HepG2 (cell line): ENCODE measurements at regions not wholly inside any gene's neighbourhood (a gene's known extent, or its start where the extent isn't known, plus 50 kb on each side); places are given as distances from the start of the nearest gene placed in this dataset.

Experiments
- ATAC-seq: fragments of 200-7000 bp; cut with Tn5 transposase; 3 replicates; pipeline ENCODE4 v1.9.1; 2020; ENCODE audit warnings: mild to moderate bottlenecking, moderate library complexity
- BruUV-seq: library from RNA; stranded (reverse); fragments of 400-500 nt; replicated peaks from 2 replicates; lab custom pipeline; 2021; lab: Mats Ljungman, UMichigan
- CTCF ChIA-PET: fragments of 300-600 bp; formaldehyde crosslinking; extraction: SDS; loops from one replicate; lab custom pipeline; 2021; ENCODE audit warnings: low total read pairs, inconsistent platforms, low intra/inter-chr PET ratio; lab: Yijun Ruan, JAX
- POLR2A ChIA-PET: fragments of 350-600 bp; sonication (Branson Sonifier 250); formaldehyde crosslinking; loops from one replicate; lab custom pipeline; 2020; ENCODE audit warnings: antibody characterized with exemption, inconsistent platforms; lab: Yijun Ruan, JAX
- DNase-seq: peaks from one replicate; pipeline ENCODE4 v3.0.0-alpha.2; 2015; ENCODE audit warnings: low spot score
- FAIRE-seq: peaks from 3 replicates; lab custom pipeline; 2011; peaks lifted over from hg19 to GRCh38; lab: Jason Lieb, UNC
- H2AFZ ChIP-seq: one replicate; pipeline ENCODE4 v1.6.1; 2011; ENCODE audit warnings: low read length, inconsistent platforms
- H3K27ac ChIP-seq: fragments of 300-600 bp; 3 replicates; pipeline ENCODE4 v1.8.0; 2011; ENCODE audit warnings: mixed run types, mild to moderate bottlenecking, mixed read lengths, low read length, inconsistent platforms; ENCODE audit not compliant: insufficient read depth; ENCODE audit errors: extremely low read length
- H3K27me3 ChIP-seq, 2 experiments: fragments of 200-600 bp in 1 of 2; 2 replicates in 1 of 2; 3 replicates in 1 of 2; pipeline versions ENCODE4 v1.6.0 to v1.8.0; 2011; ENCODE audit warnings: low read length in 2 of 2, mild to moderate bottlenecking in 2 of 2, moderate library complexity in 2 of 2, inconsistent platforms in 1 of 2; ENCODE audit not compliant: insufficient read depth in 2 of 2, control insufficient read depth in 1 of 2
- H3K36me3 ChIP-seq, 2 experiments: fragments of 200-600 bp in 1 of 2; replicated peaks in 1 of 2; 2 replicates in 1 of 2; 3 replicates in 1 of 2; pipeline versions ENCODE4 v1.5.1 to v1.8.0; 2011; ENCODE audit warnings: low read length in 2 of 2, inconsistent platforms in 1 of 2; ENCODE audit not compliant: insufficient read depth in 2 of 2, control insufficient read depth in 1 of 2
- H3K4me1 ChIP-seq: 2 replicates; pipeline ENCODE4 v1.5.1; 2012; ENCODE audit warnings: low read length, inconsistent platforms; ENCODE audit not compliant: insufficient read depth
- H3K4me2 ChIP-seq: 2 replicates; pipeline ENCODE4 v1.6.0; 2011; ENCODE audit warnings: low read depth, low read length, inconsistent platforms
- H3K4me3 ChIP-seq, 3 experiments: fragments of 200-600 bp in 1 of 3; sonication (generic), shearing (Covaris generic) in 1 of 3; replicated peaks in 1 of 3; 2 replicates each; pipeline ENCODE4 v1.5.1; 2011 to 2016; ENCODE audit warnings: low read length in 3 of 3, inconsistent platforms in 2 of 3, low read depth in 2 of 3, mild to moderate bottlenecking in 2 of 3, control low read depth in 1 of 3, mixed read lengths in 1 of 3; ENCODE audit not compliant: insufficient read depth in 1 of 3
- H3K79me2 ChIP-seq: one replicate; pipeline ENCODE4 v1.6.1; 2011; ENCODE audit warnings: low read length, inconsistent platforms; ENCODE audit not compliant: insufficient read depth
- H3K9ac ChIP-seq: 2 replicates; pipeline ENCODE4 v1.6.0; 2011; ENCODE audit warnings: mild to moderate bottlenecking, low read depth, low read length, inconsistent platforms; ENCODE audit not compliant: insufficient read depth
- H3K9me3 ChIP-seq: 2 replicates; pipeline ENCODE4 v1.5.1; 2012; ENCODE audit warnings: mild to moderate bottlenecking, low read length
- H4K20me1 ChIP-seq: 2 replicates; pipeline ENCODE4 v1.6.0; 2011; ENCODE audit warnings: inconsistent platforms, mild to moderate bottlenecking, low read length, moderate library complexity; ENCODE audit not compliant: insufficient read depth
- AGO1 ChIP-seq: fragments of 200-400 bp; formaldehyde crosslinking; IDR thresholded peaks from 2 replicates; pipeline ENCODE4 v1.6.1; 2017; ENCODE audit warnings: mild to moderate bottlenecking, low read depth, low read length, moderate library complexity; ENCODE audit not compliant: poor library complexity, severe bottlenecking
- DNMT3B ChIP-seq: conservative IDR thresholded peaks from 2 replicates; pipeline ENCODE4 v1.6.1; 2016; ENCODE audit warnings: missing biosample characterization, control low read depth
- PCBP1 ChIP-seq: fragments of 200-400 bp; formaldehyde crosslinking; IDR thresholded peaks from 2 replicates; pipeline ENCODE4 v1.6.1; 2017; ENCODE audit warnings: mild to moderate bottlenecking, low read depth, low read length, borderline replicate concordance
- PHB2 ChIP-seq: fragments of 450-650 bp; IDR thresholded peaks from 2 replicates; pipeline ENCODE4 v1.6.1; 2018; ENCODE audit not compliant: partially characterized antibody
- REL ChIP-seq: sonication (generic); formaldehyde crosslinking; conservative IDR thresholded peaks from 2 replicates; pipeline ENCODE4 v1.8.0; 2022; ENCODE audit warnings: mild to moderate bottlenecking, missing genetic modification reagents, moderate library complexity
- SMAD3 ChIP-seq: sonication (generic); formaldehyde crosslinking; IDR thresholded peaks from 2 replicates; pipeline ENCODE4 v1.4.0; 2020; ENCODE audit warnings: missing genetic modification reagents
- ZIK1 ChIP-seq: sonication (generic); formaldehyde crosslinking; IDR thresholded peaks from 2 replicates; pipeline ENCODE4 v1.5.0; 2020; ENCODE audit warnings: mild to moderate bottlenecking, low read depth, missing genetic modification reagents, borderline replicate concordance
- ZNF282 ChIP-seq: fragments of 450-650 bp; IDR thresholded peaks from 2 replicates; pipeline ENCODE4 v1.6.1; 2018; ENCODE audit not compliant: partially characterized antibody
- ZNF292 ChIP-seq: sonication (generic); formaldehyde crosslinking; IDR thresholded peaks from 2 replicates; pipeline ENCODE4 v1.8.1; 2022; ENCODE audit warnings: mild to moderate bottlenecking, low read depth, missing genetic modification reagents, borderline replicate concordance
- ZNF331 ChIP-seq: sonication (generic); formaldehyde crosslinking; IDR thresholded peaks from 2 replicates; pipeline ENCODE4 v1.4.0; 2020; ENCODE audit warnings: missing genetic modification reagents
- ZNF576 ChIP-seq: sonication (generic); formaldehyde crosslinking; IDR thresholded peaks from 2 replicates; pipeline ENCODE4 v1.4.0; 2020; ENCODE audit warnings: mild to moderate bottlenecking, missing genetic modification reagents
- ZNF776 ChIP-seq: sonication (generic); formaldehyde crosslinking; IDR thresholded peaks from 2 replicates; pipeline ENCODE4 v1.4.0; 2020; ENCODE audit warnings: mild to moderate bottlenecking, missing genetic modification reagents
- WGBS: methylation state at CpG from one replicate; pipeline ENCODE4 v1.1.6; 2017; ENCODE audit warnings: low lambda C conversion rate; 5-methylcytosine and 5-hydroxymethylcytosine counted together
- in situ Hi-C: cut with HindIII; loops from 2 replicates; pipeline ENCODE4 v1.10.0; 2017; ENCODE audit warnings: low pct_unique_long_range_greater_than_20kb; ENCODE audit not compliant: extremely low pct_ligation_motif_present
- intact Hi-C: fragments of 100-400 bp; cut with micrococcal nuclease; formaldehyde crosslinking; loops from one replicate; pipeline ENCODE4 v1.10.0; 2022; ENCODE audit not compliant: unreplicated experiment
- TF ChIP-seq, protein P1 (sequence below): IDR thresholded peaks from 2 replicates; pipeline ENCODE4 v1.6.1; 2016; ENCODE audit warnings: low read depth, borderline replicate concordance

GRCh38 chr2:185610301-185610700, 128.3 kb upstream of the FSIP2 start:
- no peak for FAIRE-seq
- H3K79me2 ChIP-seq, result no peaks in the 10 kb centered on the region
- no peak for TF ChIP-seq PHB2
- no peak for TF ChIP-seq ZNF331 (CRISPR knock-in tag)
- no peak for TF ChIP-seq DNMT3B (CRISPR knock-in tag)
- TF ChIP-seq ZNF776 (CRISPR knock-in tag), result no peak
- TF ChIP-seq AGO1, result no peak
- no peak for TF ChIP-seq ZNF282
- TF ChIP-seq ZNF576, result no peak
- TF ChIP-seq SMAD3 (CRISPR knock-in tag), result no peak
- TF ChIP-seq, protein P1, sequence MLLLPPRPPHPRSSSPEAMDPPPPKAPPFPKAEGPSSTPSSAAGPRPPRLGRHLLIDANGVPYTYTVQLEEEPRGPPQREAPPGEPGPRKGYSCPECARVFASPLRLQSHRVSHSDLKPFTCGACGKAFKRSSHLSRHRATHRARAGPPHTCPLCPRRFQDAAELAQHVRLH (CRISPR knock-in tag), result no peak
- TF ChIP-seq ZIK1 (CRISPR knock-in tag), result no peak
- TF ChIP-seq PCBP1, result no peak
- TF ChIP-seq REL (CRISPR knock-in tag), result no peak
- no peak for TF ChIP-seq ZNF292 (CRISPR knock-in tag)
- no peak overlapping the region for H3K4me3 ChIP-seq
- no peaks in the 10 kb centered on the region for H3K9me3 ChIP-seq
- H3K27me3 ChIP-seq, result no peaks in the 10 kb centered on the region
- H3K4me2 ChIP-seq, result no peak overlapping the region
- in situ Hi-C loops, result loop anchor here (25.0 kb wide), 2 partner anchors 652 to 852 kb away; no protein-coding TSS in a partner anchor
- H3K27ac ChIP-seq, result no peak overlapping the region
- H4K20me1 ChIP-seq, result no peaks in the 10 kb centered on the region
- H2AFZ ChIP-seq, result no peak overlapping the region
- H3K4me1 ChIP-seq, result no peaks in the 10 kb centered on the region
- DNase-seq, result no peak
- intact Hi-C loops, result no loop called here
- ChIA-PET CTCF (no interaction called here), POLR2A (no interaction called here)
- no peaks in the 10 kb centered on the region for H3K36me3 ChIP-seq
- no peak for ATAC-seq
- BruUV-seq, result no TSS peak
- WGBS, result 2% methylated on average over 1 of the region's 1 CpG
- H3K9ac ChIP-seq, result no peak overlapping the region
